ENCODE measurements at regions not wholly inside any gene's neighbourhood (a gene's known extent, or its start where the extent isn't known, plus 50 kb on each side); places are given as distances from the start of the nearest gene placed in this dataset.

DNA sequence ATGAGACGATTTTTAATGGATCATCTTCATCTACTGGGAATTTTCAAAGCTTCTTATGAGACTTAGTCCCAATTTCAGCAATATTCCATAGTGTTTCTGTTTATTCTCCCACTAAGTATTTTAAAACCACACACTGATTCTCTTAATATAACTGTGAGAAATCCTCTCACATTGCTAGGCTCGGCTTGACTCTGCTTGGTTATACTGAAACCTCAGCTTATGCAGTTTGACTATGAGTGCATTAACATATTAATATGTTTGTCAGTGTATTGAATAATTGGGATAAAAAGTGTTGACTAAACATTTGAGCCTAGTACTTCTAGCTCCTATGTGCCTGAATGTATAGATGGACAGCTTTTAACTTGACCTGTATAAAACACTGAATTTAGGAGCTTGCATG lies 298.5 kb upstream of the IZUMO3 start:
- TF ChIP-seq, protein P1, sequence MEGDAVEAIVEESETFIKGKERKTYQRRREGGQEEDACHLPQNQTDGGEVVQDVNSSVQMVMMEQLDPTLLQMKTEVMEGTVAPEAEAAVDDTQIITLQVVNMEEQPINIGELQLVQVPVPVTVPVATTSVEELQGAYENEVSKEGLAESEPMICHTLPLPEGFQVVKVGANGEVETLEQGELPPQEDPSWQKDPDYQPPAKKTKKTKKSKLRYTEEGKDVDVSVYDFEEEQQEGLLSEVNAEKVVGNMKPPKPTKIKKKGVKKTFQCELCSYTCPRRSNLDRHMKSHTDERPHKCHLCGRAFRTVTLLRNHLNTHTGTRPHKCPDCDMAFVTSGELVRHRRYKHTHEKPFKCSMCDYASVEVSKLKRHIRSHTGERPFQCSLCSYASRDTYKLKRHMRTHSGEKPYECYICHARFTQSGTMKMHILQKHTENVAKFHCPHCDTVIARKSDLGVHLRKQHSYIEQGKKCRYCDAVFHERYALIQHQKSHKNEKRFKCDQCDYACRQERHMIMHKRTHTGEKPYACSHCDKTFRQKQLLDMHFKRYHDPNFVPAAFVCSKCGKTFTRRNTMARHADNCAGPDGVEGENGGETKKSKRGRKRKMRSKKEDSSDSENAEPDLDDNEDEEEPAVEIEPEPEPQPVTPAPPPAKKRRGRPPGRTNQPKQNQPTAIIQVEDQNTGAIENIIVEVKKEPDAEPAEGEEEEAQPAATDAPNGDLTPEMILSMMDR (conservative IDR thresholded peaks at IDR 0.05 in 1 of 2, IDR thresholded peaks at IDR 0.05 in 1 of 2; ENCODE audit: low read depth in 1 of 2, low read length in 2 of 2): no peak
- no peak for TF ChIP-seq EZH2 (IDR thresholded peaks at IDR 0.05; ENCODE audit: low read length, missing control alignments)
